A549 (cell line): ENCODE measurements at regions not wholly inside any gene's neighbourhood (a gene's known extent, or its start where the extent isn't known, plus 50 kb on each side); places are given as distances from the start of the nearest gene placed in this dataset.

Source experiments
- TFCP2L1 ChIP-seq: fragments of 250-450 bp; sonication (Bioruptor Pico); IDR thresholded peaks from 2 replicates; pipeline ENCODE4 v1.5.0; 2021; ENCODE audit warnings: mild to moderate bottlenecking
- TF ChIP-seq, protein P1 (sequence below): fragments of 200-600 bp; sonication (generic); IDR thresholded peaks from 2 replicates; pipeline ENCODE4 v1.6.1; 2016; ENCODE audit warnings: antibody characterized with exemption, mild to moderate bottlenecking, moderate library complexity
- TF ChIP-seq, protein P2 (sequence below): fragments of >200 bp; sonication (Bioruptor Twin); formaldehyde crosslinking; IDR thresholded peaks from 3 replicates; pipeline ENCODE4 v1.5.1; 2016

DNA sequence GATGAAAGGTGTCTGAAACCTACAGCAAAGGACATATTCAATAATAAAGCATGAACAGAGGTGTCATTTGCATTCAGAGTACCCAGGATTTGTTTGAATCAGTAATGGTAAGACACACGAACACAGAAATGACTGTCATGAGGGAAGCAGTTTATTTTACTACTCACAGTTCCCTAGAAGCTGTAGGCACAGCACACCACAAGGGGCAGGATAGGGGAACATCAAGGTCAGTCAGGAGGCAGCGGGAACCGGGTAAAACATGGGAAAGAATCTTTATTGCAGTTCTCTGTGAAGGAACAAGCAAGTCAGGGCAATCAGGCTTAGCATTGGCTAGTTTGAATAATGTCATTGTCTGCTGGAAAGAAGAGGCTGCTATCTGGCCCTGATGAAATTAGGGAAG, 70.2 kb upstream of the PDSS1 start:
- TF ChIP-seq, protein P1, sequence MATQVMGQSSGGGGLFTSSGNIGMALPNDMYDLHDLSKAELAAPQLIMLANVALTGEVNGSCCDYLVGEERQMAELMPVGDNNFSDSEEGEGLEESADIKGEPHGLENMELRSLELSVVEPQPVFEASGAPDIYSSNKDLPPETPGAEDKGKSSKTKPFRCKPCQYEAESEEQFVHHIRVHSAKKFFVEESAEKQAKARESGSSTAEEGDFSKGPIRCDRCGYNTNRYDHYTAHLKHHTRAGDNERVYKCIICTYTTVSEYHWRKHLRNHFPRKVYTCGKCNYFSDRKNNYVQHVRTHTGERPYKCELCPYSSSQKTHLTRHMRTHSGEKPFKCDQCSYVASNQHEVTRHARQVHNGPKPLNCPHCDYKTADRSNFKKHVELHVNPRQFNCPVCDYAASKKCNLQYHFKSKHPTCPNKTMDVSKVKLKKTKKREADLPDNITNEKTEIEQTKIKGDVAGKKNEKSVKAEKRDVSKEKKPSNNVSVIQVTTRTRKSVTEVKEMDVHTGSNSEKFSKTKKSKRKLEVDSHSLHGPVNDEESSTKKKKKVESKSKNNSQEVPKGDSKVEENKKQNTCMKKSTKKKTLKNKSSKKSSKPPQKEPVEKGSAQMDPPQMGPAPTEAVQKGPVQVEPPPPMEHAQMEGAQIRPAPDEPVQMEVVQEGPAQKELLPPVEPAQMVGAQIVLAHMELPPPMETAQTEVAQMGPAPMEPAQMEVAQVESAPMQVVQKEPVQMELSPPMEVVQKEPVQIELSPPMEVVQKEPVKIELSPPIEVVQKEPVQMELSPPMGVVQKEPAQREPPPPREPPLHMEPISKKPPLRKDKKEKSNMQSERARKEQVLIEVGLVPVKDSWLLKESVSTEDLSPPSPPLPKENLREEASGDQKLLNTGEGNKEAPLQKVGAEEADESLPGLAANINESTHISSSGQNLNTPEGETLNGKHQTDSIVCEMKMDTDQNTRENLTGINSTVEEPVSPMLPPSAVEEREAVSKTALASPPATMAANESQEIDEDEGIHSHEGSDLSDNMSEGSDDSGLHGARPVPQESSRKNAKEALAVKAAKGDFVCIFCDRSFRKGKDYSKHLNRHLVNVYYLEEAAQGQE = no peak
- TF ChIP-seq TFCP2L1 (CRISPR knock-in tag) = no peak
- TF ChIP-seq, protein P2, sequence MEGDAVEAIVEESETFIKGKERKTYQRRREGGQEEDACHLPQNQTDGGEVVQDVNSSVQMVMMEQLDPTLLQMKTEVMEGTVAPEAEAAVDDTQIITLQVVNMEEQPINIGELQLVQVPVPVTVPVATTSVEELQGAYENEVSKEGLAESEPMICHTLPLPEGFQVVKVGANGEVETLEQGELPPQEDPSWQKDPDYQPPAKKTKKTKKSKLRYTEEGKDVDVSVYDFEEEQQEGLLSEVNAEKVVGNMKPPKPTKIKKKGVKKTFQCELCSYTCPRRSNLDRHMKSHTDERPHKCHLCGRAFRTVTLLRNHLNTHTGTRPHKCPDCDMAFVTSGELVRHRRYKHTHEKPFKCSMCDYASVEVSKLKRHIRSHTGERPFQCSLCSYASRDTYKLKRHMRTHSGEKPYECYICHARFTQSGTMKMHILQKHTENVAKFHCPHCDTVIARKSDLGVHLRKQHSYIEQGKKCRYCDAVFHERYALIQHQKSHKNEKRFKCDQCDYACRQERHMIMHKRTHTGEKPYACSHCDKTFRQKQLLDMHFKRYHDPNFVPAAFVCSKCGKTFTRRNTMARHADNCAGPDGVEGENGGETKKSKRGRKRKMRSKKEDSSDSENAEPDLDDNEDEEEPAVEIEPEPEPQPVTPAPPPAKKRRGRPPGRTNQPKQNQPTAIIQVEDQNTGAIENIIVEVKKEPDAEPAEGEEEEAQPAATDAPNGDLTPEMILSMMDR = no peak
